Stimulated activated CD4-positive, alpha-beta T cell treated with anti-CD3 and anti-CD28 coated beads, TNF-alpha, amount 100 ng/mL, for 24 hours (primary cell): ENCODE measurements at regions not wholly inside any gene's neighbourhood (a gene's known extent, or its start where the extent isn't known, plus 50 kb on each side); places are given as distances from the start of the nearest gene placed in this dataset.

Source experiments
- DNase-seq, 3 experiments: peaks; one replicate each; pipeline ENCODE4 v3.0.0-alpha.2; 2020; ENCODE audit warnings: low read depth in 3 of 3

DNA sequence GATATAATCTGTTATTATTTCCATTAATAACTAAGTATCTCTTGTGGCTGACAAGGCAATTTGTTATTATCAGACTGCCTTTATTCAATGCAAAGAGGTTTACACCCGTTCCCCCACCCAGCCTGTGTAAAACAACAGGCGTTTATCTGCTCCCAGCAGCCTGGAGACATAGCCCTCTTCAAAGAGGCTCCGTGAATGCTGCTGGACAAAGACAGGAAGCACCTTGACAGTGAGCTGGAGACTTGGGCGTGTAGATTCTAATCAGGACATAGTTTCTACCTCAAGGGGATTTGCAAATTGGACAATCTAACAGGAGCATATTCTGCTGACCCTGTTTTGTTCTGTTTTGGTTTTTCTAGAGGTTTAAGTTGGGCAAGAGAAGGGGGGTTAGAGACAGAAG, 733.0 kb upstream of the KIRREL3 start:
- no peak for DNase-seq

DNA sequence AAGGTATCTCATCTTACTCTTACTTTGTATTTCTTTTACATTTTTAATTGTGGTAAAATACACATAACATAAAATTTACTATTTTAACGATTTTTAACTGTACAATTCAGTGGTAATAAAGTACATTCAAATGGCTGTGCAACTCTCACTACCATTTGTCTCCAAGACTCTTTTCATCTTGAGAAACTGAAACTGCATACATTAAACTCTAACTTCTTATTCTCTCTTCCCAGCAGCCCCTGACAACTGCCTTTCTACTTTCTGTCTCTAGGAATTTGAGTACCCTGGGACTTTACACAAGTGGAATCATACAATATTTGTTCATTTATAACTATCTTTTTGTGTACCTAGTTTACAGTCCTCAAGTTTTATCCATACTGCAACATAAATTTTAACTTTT, 725.8 kb upstream of the KIRREL3 start:
- DNase-seq, result no peak

GRCh38 chr11:127723714-127724113, 723.1 kb upstream of the KIRREL3 start:
- DNase-seq, result no peak

- no peak for DNase-seq
These were observed 712.7 kb upstream of the KIRREL3 start for GRCh38 chr11:127713226-127713625.

- no peak for DNase-seq
These were observed 711.2 kb upstream of the KIRREL3 start for GRCh38 chr11:127711748-127712147.

DNA sequence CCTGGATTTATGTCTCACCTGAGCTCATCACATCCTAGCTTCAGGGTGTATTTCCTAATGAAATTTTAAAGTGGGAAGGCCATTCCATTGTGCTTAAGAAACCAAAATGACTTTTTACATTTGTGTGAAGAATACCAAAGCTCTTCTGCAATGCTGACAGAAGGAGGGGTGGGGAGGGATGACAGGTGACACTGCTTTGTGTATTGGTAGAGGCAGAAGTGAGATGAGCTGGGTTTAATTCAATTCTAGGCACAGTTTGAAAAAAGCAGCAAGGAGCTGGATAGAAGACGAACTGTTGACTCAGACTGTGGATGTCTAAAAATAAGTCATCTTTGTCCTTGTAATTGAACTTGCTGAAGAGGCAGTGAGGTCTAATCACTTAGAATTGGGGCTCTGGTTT, 710.3 kb upstream of the KIRREL3 start:
- DNase-seq, result no peak

DNA sequence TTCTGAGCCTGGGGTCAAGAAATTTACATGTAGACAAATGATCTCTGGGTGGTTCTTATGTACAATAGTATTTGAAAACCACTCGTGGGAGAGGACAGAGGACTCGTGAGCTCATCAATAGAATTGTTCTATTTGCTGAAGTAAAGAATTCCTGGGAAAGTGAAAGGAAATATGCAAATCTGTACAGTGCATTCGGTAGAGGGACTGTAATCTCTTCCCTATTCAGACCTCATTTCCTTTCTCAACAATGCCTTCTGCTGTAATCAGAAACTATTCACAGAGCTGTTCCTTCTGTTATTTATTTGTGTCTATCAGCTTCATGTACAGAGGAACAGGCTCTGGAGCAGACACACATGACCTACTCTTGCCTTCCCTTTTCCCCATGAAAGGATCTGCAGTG, 709.4 kb upstream of the KIRREL3 start:
- DNase-seq, result no peak

- no peak for DNase-seq
These were observed 693.1 kb upstream of the KIRREL3 start for GRCh38 chr11:127693686-127694085.

DNA sequence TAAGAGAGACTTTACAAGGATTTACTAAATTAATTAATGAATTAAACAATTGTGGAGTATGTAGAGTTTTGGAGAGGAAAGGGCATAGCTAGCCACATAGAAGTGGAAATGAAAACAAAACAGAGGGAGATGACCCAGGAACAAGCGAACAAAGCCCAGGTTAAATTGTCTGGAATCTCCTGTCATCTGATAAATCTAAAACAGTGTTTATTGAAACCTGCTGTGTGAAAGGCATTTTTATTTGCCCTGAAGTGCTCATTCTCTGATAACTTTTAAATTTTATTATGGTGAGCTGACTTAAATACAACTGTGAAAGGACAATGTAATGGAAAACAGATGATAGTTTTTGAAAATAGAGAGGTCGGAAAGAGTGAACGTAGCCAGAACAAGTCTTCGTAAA, 682.8 kb upstream of the KIRREL3 start:
- DNase-seq, result no peak

DNA sequence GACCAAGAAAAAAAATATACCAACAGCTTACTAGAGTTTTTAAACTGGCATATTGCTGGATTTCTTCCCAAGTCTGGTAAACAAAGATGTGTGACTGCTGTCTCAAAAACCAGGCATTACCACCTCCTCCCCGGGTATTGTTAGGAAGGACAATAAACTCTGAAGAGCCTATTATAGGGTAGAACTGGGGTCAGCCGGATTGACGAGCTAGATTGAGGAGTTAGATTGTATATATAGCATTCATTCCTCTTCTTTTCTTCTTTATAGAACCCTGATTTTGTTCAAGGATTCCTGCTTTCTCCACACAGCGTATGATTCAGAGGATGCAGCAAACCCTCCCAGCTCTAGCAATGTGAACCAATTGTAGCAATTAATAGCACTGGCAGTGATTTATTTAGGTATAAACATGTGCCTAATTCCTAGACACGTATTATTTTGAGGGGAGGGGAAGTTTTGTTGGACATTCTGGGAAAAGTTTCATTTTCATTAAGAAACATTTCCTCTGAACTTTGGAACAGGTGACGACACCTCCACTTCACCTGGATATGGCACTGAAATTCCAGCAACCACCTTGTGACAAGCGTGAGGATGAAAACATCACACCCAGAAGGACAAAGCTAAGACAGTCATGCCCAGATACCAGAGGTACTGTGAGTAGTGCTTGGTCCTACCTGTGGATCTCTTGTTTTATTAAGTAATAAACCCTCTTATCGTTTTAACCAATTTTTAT, 679.4 kb upstream of the KIRREL3 start:
- DNase-seq, result no peak

DNA sequence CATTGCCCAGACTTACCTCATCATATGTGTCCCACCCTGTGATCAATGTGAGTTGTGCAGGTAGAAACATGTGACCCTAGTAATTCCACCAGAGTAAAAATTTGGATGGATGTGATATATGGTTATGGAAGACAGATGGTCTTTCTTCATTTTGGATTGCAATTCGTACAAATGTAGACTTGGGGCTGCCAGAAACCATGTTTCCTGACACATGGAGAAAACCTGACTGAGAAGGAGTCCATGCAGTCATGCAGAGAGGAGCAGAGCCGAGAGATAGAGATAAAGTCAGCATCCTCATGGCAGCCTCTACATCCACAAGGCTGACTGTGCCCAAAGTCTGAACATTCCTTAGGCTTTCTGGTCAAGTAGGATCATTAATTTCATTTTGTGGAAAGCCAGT, 678.1 kb upstream of the KIRREL3 start:
- DNase-seq, result no peak

GRCh38 chr11:127677660-127678425, 677.3 kb upstream of the KIRREL3 start:
- no peak for DNase-seq

- no peak for DNase-seq
These were observed 675.0 kb upstream of the KIRREL3 start for GRCh38 chr11:127675581-127675980.

- no peak for DNase-seq
These were observed 674.2 kb upstream of the KIRREL3 start for GRCh38 chr11:127674754-127675153.

DNA sequence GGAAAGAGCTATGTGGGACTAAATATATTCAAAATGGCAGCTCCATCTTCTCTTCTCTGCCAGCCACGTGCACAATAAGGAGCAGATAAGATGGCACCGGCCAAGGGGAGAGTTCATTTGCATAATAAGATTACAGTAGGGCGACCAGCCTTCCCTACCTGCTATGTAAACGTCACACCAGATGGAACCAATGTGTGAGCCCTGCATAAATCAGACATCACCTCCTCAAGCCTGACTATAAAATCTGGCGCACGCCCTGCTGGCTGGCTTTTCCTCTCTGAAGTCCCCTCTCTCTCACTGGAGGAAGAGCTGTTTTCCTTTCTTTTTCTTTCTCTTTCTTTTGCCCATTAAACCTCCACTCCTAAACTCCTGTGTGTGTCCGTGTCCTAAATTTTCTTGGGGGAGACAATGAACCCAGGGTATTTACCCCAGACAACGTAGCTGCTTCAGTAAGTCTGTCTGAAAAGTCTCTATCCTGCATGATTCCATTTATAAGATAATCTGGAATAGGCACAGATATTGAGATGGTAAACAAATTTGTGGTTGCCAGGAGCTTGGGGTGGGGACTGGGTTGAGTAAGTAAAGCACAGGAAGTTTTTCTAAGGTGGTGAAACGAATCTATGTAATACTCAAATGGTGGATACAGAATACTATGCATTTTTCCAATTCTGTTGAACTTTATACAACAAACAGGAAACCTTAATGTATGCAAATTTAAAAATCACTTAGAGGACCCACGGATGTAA, 670.0 kb upstream of the KIRREL3 start:
- DNase-seq, result no peak

- DNase-seq, result no peak
These were observed 655.7 kb upstream of the KIRREL3 start for GRCh38 chr11:127656116-127656836.

GRCh38 chr11:127653076-127653475, 652.5 kb upstream of the KIRREL3 start:
- DNase-seq, result no peak

DNA sequence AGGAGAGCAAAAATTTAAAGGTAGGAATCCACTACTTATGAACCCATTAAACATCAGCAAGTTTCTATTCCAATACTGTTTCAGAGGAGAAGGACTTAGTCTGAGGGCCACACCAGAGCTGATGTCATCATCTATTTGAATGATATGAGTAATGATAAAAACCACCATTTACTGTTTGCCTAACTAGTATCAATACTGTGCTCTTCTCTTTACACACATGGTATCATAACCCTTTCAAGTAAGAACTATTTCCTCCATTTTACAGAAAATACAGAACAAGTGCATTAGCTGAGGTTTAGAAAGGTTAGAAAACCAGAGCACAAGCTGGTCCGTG, 651.3 kb upstream of the KIRREL3 start:
- DNase-seq, result no peak

- DNase-seq, result no peak
These were observed 650.8 kb upstream of the KIRREL3 start for GRCh38 chr11:127651175-127651887.

- no peak for DNase-seq
These were observed 649.4 kb upstream of the KIRREL3 start for GRCh38 chr11:127649958-127650357.

DNA sequence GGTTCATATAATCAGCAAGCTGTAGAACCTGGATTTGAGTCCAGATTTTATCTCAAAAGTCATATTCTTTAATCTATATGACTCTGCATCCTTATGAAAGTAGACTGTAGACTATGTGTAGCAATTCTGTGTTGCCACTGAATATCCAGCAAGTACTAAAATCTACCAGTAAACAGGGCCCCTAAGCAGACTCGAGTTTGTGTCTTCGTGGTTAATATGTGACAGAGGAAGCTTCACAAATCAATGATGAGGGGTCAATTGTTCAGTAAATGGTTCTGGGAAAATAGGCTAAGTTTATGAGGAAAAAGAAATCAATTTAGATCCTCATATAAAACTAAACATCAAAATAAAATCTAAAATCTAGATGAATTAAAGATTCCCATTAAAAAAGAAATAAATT, 648.5 kb upstream of the KIRREL3 start:
- DNase-seq, result no peak

DNA sequence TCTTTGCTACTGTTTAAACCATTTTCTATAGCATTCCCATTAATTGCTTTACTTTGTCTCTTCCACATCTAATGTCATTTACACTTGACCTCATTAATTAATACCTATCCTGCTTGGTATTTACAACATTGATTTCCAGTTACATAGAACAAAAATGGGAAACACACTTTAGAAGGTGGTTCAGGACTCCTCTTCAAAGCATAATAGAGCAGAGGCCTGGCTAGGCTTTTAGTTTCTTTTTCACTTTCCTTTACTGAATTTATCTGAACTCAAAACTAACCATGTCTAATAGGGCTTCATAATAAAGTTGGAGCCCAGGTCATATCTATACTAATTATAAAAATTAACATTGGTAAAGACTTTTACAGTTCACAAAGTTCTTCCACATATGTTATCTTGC, 648.0 kb upstream of the KIRREL3 start:
- DNase-seq, result no peak
